GM12891 (cell line): ENCODE measurements at regions not wholly inside any gene's neighbourhood (a gene's known extent, or its start where the extent isn't known, plus 50 kb on each side); places are given as distances from the start of the nearest gene placed in this dataset.

Experiments
- DNase-seq: peaks from one replicate; pipeline ENCODE4 v3.0.0; 2011; ENCODE audit warnings: low spot score; ENCODE audit not compliant: insufficient read length
- FAIRE-seq: peaks from 2 replicates; lab custom pipeline; 2011; peaks lifted over from hg19 to GRCh38; lab: Jason Lieb, UNC
- PAX5 ChIP-seq: IDR thresholded peaks from 2 replicates; pipeline ENCODE4 v1.6.1; 2011; ENCODE audit warnings: low read length, moderate library complexity, mild to moderate bottlenecking; ENCODE audit not compliant: insufficient read depth, severe bottlenecking
- POLR2A ChIP-seq: IDR thresholded peaks from 2 replicates; pipeline ENCODE4 v1.6.1; 2011; ENCODE audit warnings: low read depth, low read length, control low read depth
- POLR2AphosphoS5 ChIP-seq: IDR thresholded peaks from 2 replicates; pipeline ENCODE4 v1.6.1; 2011; ENCODE audit warnings: low read depth, low read length, control low read depth
- POU2F2 ChIP-seq: IDR thresholded peaks from 2 replicates; pipeline ENCODE4 v1.6.1; 2011; ENCODE audit warnings: low read depth, mild to moderate bottlenecking, control low read depth, low read length, moderate library complexity
- SPI1 ChIP-seq: IDR thresholded peaks from 2 replicates; pipeline ENCODE4 v1.6.1; 2011; ENCODE audit warnings: low read depth, low read length, control low read depth
- TAF1 ChIP-seq: IDR thresholded peaks from 2 replicates; pipeline ENCODE4 v1.6.1; 2011; ENCODE audit warnings: low read depth, low read length, control low read depth

GRCh38 chr5:4124221-4124970 is 528.8 kb downstream of the IRX1 start:
- DNase-seq (no peak), FAIRE-seq (no peak)
- TF ChIP-seq PAX5 = no peak
- no peak for TF ChIP-seq POLR2AphosphoS5
- no peak for TF ChIP-seq POU2F2
- no peak for TF ChIP-seq POLR2A
- no peak for TF ChIP-seq TAF1
- TF ChIP-seq SPI1 = no peak

GRCh38 chr5:4128994-4129393 is 533.4 kb downstream of the IRX1 start:
- no peak for TF ChIP-seq POLR2A
- FAIRE-seq = no peak
- no peak for DNase-seq

- FAIRE-seq (no peak), DNase-seq (no peak)
- TF ChIP-seq POU2F2 = no peak
Measured at GRCh38 chr5:4129523-4129922, 533.9 kb downstream of the IRX1 start.

GRCh38 chr5:4130819-4131218 is 535.2 kb downstream of the IRX1 start:
- TF ChIP-seq POLR2A (no peak), POU2F2 (no peak), TAF1 (no peak), PAX5 (no peak), SPI1 (no peak), POLR2AphosphoS5 (no peak)
- DNase-seq (no peak), FAIRE-seq (no peak)

- TF ChIP-seq POLR2AphosphoS5 = no peak
- no peak for TF ChIP-seq SPI1
- TF ChIP-seq PAX5 = no peak
- no peak for TF ChIP-seq TAF1
- TF ChIP-seq POLR2A = no peak
- no peak for TF ChIP-seq POU2F2
- FAIRE-seq = no peak
- no peak for DNase-seq
Measured at GRCh38 chr5:4137781-4138180, 542.1 kb downstream of the IRX1 start.

GRCh38 chr5:4142842-4143241 is 547.2 kb downstream of the IRX1 start:
- FAIRE-seq (no peak), DNase-seq (no peak)

GRCh38 chr5:4144411-4145007 is 548.9 kb downstream of the IRX1 start:
- FAIRE-seq (no peak), DNase-seq (no peak)
- no peak for TF ChIP-seq POLR2AphosphoS5
- no peak for TF ChIP-seq TAF1
- TF ChIP-seq PAX5 = no peak
- no peak for TF ChIP-seq POLR2A
- TF ChIP-seq SPI1 = no peak
- no peak for TF ChIP-seq POU2F2

More at GRCh38 chr5:4142842-4143241, 547.2 kb downstream of the IRX1 start:
- TF ChIP-seq POLR2A (no peak), POU2F2 (no peak), PAX5 (no peak), POLR2AphosphoS5 (no peak), TAF1 (no peak), SPI1 (no peak)

- TF ChIP-seq POLR2AphosphoS5 = no peak
- no peak for TF ChIP-seq POLR2A
- no peak for TF ChIP-seq POU2F2
- TF ChIP-seq SPI1 = no peak
- no peak for TF ChIP-seq TAF1
- no peak for TF ChIP-seq PAX5
- no peak for DNase-seq
- FAIRE-seq = no peak
Measured at GRCh38 chr5:4145511-4145910, 549.9 kb downstream of the IRX1 start.

- no peak for DNase-seq
- FAIRE-seq = no peak
- no peak for TF ChIP-seq SPI1
- TF ChIP-seq POLR2AphosphoS5 = no peak
- no peak for TF ChIP-seq POLR2A
- TF ChIP-seq POU2F2 = no peak
- TF ChIP-seq TAF1 = no peak
- TF ChIP-seq PAX5 = no peak
Measured at GRCh38 chr5:4148009-4148408, 552.4 kb downstream of the IRX1 start.

GRCh38 chr5:4150067-4150466 is 554.4 kb downstream of the IRX1 start:
- FAIRE-seq (no peak), DNase-seq (no peak)
- TF ChIP-seq POLR2AphosphoS5 (no peak), POU2F2 (no peak), TAF1 (no peak), POLR2A (no peak), SPI1 (no peak), PAX5 (no peak)

GRCh38 chr5:4156153-4156552 is 560.5 kb downstream of the IRX1 start:
- DNase-seq = no peak
- no peak for FAIRE-seq
- TF ChIP-seq POLR2A (no peak), SPI1 (no peak), POU2F2 (no peak), PAX5 (no peak), POLR2AphosphoS5 (no peak), TAF1 (no peak)
